ENCODE measurements at regions not wholly inside any gene's neighbourhood (a gene's known extent, or its start where the extent isn't known, plus 50 kb on each side); places are given as distances from the start of the nearest gene placed in this dataset.
"Not testable (repeated sequence)": the region's sequence is repeated elsewhere in the genome, so short reads cannot be mapped to it uniquely, and the experiment has no call there.

GRCh38 chr5:163889369-163889768 lies 383.9 kb downstream of the MAT2B start:
- no peak for DNase-seq

GRCh38 chr5:163890261-163890660 lies 384.8 kb downstream of the MAT2B start:
- DNase-seq, result no peak

- no peak for DNase-seq
Measured at GRCh38 chr5:163893281-163893680, 387.9 kb downstream of the MAT2B start.

- no peak for DNase-seq
Measured at GRCh38 chr5:163894645-163895044, 389.2 kb downstream of the MAT2B start.

- DNase-seq, result no peak
Measured at GRCh38 chr5:163898873-163899272, 393.5 kb downstream of the MAT2B start.

- not testable (repeated sequence) for DNase-seq
Measured at GRCh38 chr5:163907783-163908182, 402.4 kb downstream of the MAT2B start.

GRCh38 chr5:163908253-163908652 lies 402.8 kb downstream of the MAT2B start:
- no peak for DNase-seq

- DNase-seq, result no peak
Measured at GRCh38 chr5:163910226-163910625, 404.8 kb downstream of the MAT2B start.

- DNase-seq, result no peak
Measured at GRCh38 chr5:163912046-163912445, 406.6 kb downstream of the MAT2B start.

GRCh38 chr5:163913548-163913947 lies 408.1 kb downstream of the MAT2B start:
- DNase-seq, result no peak

GRCh38 chr5:163914910-163915309 lies 409.5 kb downstream of the MAT2B start:
- DNase-seq, result no peak

GRCh38 chr5:163915481-163915961 lies 410.1 kb downstream of the MAT2B start:
- no peak for DNase-seq

- DNase-seq, result peak in 1 of 2 donors; percentile 18
Measured at GRCh38 chr5:163916376-163916775, 411.0 kb downstream of the MAT2B start.

- no peak for DNase-seq
Measured at GRCh38 chr5:163916861-163917260, 411.4 kb downstream of the MAT2B start.

- DNase-seq, result no peak
Measured at GRCh38 chr5:163917747-163918146, 412.3 kb downstream of the MAT2B start.

- not testable (repeated sequence) for DNase-seq
Measured at GRCh38 chr5:163934990-163935389, 429.6 kb downstream of the MAT2B start.

- DNase-seq, result no peak
Measured at GRCh38 chr5:163938595-163938994, 433.2 kb downstream of the MAT2B start.

GRCh38 chr5:163941079-163941478 lies 435.7 kb downstream of the MAT2B start:
- DNase-seq, result no peak

GRCh38 chr5:163943546-163943945 lies 438.1 kb downstream of the MAT2B start:
- no peak for DNase-seq

- DNase-seq, result no peak
Measured at GRCh38 chr5:163944738-163945137, 439.3 kb downstream of the MAT2B start.

GRCh38 chr5:163947848-163948666 lies 442.6 kb downstream of the MAT2B start:
- DNase-seq, result no peak

- DNase-seq, result no peak
Measured at GRCh38 chr5:163950248-163950647, 444.8 kb downstream of the MAT2B start.

- DNase-seq, result no peak
Measured at GRCh38 chr5:163951069-163951468, 445.6 kb downstream of the MAT2B start.

- no peak for DNase-seq
Measured at GRCh38 chr5:163953901-163954300, 448.5 kb downstream of the MAT2B start.

- DNase-seq, result not testable (repeated sequence)
Measured at GRCh38 chr5:163961230-163961629, 455.8 kb downstream of the MAT2B start.
